Kasumi-1 (cell line): ENCODE measurements at regions not wholly inside any gene's neighbourhood (a gene's known extent, or its start where the extent isn't known, plus 50 kb on each side); places are given as distances from the start of the nearest gene placed in this dataset.

Experiments
- DNase-seq, 2 experiments: peaks; one replicate each; lab custom pipeline; 2025; lab: John Stamatoyannopoulos, UW

DNA sequence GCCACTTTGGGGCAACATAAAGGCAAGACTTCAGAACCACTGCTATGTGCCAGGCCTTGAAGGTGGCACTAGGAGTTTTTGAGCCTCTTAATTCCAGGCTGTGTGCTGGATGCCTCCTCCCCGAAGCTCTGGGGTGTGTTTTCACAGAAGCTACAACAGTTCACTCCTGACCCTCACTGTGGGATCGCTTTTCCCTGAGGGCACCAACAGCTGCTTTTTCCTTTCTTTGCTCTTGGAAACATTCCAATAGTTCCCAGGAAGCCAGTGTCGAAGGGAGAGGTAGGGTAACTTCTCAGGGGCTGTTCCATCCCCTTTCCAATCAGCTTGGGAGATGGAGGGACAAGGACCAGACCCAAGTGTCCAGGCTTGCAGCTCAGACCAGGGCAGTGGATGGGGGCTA, 153.4 kb downstream of the C1orf94 start:
- DNase-seq = no peak

DNA sequence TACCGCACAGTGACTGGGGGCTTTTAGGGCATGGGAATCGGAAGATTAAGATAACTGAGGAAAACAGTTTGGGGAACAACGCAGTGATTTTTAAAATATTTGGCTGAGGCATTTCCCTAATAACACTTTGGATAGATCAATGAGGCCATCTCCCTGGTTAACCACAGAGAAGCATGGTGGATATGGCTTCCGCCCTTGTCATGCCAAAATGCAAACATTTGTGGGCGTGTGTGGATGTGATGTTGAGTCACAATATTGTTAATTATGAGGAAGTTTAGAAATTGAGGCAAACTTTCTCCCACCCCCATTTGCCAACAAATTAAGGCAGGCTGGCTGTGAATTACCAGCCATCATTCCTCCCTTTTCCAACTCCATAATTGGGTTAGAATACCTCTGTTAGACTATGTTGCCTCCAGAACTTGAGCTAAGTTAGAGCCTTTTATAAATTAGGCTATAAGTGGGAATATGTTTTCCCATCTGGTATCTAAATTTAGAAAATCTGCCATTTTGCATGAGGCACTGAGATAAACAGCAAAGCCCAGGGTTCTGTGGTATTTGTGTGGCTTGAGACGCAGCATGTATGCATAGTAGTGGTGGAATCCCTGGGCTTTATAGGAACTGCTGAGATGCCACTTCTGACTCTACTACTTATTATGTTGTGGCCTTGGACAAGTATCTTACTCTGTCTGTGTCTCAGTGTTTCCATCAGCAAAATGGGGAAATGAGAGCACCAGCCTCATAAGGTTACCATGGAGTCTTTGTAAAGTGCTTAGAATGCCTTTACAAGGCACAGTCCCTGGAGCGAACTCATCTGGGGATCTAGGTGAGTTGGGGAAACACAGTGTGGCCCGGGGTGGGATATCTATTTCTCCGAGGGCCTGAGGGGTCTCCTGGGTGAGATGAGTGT, 154.6 kb downstream of the C1orf94 start:
- DNase-seq = no peak

DNA sequence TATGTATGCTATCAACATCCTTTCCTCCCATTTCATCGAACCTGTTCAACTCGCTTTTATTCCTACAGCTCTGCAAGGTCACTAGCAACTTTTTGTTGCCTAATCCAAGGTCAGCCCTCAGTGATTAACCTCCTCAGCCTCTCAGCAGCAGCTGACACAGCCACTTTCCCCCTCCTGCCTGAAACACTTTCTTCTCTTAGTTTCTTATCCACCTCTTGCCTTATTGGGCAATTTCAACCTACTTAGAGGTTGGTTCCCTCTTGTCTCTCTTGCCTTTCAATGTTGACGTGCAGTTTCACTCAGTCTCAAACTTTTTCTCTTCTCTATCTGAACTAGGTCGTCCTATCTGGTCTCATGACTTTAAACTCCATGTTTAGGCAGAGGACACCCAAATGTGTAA, 156.3 kb downstream of the C1orf94 start:
- DNase-seq = no peak

DNA sequence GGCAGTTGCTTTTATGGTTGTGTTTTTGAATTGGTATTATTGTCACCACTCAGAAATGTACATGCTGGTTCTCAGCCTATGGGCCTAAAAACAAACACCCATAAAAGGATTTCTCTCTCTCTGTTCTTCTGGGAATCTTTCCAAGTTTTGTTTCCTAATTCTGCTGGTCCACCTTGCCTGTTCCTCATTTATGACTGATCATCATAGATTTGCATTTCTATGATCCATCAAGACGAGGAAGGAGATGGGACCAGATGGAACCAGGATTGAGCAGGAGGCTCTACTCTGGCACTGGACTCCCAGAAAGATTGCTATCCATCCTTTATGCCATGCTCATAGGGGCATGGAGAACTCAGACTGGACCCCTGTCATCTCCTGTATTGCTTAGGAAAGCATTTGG, 162.2 kb downstream of the C1orf94 start:
- DNase-seq = no peak

DNA sequence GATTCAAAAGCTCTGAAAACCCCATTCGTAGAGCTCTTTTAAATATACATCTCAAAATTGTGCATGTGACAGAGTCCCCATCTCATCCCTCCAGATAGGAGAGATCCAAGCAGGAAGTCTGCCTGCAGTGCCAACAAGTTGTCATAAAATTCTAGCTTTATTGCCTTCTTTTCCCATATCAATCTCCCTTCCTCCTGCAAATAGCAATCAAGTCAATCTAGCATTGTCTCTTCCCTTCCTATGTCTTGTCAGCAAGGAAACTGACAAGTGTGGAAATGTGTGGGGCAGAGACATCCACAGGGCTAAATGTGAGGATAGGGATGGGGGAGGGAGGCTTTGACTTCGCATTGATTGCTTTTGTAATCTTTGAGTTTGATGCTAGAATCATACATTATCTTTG, 165.2 kb downstream of the C1orf94 start:
- no peak for DNase-seq

DNA sequence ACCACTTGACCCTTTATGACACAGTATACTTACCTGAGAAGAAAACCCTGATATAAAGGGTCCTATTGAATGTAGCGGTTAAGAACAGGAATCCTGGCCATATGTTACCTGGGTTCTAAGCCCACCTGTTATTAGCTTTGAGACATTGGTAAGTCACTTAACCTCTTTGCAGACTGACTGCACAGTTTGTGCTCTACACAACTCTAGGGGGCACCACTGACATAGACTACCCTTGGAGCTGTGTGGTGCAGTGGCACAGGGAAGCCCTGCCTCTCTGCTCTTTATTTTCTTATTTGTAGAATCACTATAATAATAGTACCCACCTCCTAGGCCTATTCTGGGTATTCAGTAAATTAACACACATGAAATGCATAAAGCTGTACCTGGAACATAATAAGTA, 165.6 kb downstream of the C1orf94 start:
- no peak for DNase-seq

DNA sequence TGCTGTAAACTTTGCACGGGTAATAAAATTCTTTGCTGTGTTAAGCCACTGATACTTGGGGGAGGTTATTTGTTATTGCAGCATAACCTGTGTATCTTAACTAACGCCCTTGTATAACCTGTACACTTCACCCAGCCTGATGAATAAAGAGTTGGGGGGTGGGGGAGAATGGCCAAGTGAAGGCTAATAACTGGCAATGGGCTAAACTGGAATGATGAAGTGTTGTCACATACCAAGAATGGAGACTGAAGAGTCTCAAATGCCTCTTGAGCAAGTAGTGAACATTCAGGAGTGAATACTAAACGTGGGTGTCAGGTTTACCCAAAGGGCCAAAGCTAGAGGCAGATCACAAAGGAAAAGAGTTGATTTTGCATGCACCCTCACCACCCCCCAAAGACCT, 169.4 kb downstream of the C1orf94 start:
- no peak for DNase-seq

DNA sequence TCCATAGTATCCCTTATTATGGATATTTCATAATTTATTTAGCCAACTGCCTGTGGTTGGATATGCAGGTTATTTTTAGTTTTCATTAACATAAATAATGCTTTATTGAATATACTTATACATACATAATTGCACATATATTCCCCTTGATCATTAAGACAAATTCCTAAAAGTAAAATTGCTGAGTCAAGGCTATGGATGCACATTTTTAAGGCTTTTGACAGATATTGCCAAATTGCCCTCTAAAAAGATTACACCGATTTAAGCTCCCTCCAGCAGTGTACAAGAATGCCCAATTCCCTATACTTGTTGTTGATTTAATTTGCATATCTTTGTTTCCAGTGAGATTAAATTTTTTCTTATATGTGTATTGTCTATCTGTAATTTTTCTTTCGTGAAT, 176.7 kb downstream of the C1orf94 start:
- DNase-seq = no peak

DNA sequence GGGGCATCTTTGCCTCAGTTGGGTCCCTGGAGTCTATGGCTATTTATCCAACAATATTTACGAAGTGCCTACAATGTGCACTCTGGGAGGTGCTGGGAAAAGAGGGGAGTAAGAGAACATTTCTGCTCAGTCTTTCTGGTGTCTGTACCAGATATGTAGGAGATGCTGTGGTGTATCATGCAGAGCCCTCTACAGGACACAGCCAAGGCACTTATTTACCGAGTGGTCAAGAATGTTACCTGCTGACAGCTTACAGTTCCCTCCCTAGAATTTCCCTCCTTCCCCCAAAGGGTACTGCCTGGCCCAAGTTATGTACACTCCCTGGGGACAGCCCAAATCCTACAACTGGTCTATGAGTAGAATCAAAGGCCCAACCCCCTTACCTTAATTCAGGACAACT, 177.7 kb downstream of the C1orf94 start:
- no peak for DNase-seq

DNA sequence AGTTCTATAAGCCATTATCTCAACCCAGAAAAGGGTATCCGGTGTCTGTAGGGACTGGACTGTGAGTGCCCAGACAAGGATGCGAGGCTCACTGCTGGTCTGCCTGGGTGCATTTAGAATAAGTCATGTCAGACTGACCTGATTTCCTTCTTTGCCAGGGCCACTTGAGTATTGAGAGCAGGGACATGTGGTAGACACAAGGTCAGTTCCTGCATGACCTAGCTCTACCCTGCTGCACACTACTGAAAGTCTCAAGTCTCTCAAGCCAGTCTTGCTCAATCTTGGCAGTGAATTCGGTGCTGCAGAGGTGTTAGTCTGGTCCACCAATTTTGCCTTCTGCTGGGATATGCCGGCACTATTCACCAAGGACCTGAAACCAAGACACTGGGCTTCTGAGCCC, 180.1 kb downstream of the C1orf94 start:
- no peak for DNase-seq

DNA sequence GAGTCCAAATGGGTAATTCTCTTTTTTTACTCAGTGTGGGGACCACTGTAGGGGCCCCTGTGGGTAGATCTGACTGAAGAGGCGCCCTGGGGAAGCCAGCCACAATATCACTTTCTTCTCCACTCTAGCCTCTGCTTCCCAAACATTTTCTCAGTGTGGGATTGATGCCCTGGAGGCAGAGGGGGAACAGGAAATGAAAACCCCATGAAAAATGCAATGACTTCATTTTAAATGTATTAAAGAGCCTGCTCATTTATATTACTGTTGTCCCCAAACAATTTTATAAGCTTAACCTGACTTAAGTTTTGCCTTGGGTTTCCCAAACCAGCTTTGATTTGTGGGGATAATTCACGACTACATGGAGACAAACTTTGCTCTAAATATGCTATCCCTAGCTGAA, 181.9 kb downstream of the C1orf94 start:
- no peak for DNase-seq

DNA sequence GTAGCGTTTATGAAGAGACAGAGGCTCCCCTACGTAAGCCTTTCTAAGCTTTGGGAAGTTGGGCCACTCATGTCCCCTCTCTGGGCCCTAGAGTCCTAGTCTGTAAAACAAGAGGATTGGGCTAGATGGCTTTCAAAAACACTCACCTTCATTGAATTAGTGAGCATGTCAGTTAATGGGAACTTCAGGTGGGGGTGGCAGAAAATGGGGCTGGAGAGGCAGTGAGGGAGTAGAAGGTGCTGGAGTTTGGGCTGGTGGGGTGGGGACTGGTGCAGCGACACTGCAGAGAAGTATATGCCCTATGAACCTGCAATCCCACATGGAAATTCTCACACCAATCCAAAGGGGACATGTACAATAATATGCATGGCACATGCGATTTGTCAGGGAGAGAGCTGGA, 182.7 kb downstream of the C1orf94 start:
- DNase-seq = no peak

DNA sequence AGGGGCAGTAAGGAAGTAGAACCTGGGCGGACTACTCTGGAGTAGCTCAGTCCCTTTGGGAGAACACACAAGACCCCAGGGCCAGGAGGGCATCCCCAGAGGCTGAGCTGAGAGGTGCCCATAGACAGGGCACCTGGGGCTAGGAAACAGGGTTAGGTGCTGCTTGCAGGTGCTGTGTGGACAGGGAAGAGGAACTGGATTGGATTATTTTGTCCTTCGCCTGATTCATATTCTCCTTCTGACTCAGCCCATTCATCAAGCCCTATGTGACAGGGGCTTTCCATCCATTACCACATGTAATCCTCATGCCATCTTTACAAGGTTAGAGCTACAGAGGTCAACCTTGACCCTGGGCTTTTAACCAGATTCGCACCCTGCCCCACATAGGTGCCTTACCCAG, 183.9 kb downstream of the C1orf94 start:
- no peak for DNase-seq

DNA sequence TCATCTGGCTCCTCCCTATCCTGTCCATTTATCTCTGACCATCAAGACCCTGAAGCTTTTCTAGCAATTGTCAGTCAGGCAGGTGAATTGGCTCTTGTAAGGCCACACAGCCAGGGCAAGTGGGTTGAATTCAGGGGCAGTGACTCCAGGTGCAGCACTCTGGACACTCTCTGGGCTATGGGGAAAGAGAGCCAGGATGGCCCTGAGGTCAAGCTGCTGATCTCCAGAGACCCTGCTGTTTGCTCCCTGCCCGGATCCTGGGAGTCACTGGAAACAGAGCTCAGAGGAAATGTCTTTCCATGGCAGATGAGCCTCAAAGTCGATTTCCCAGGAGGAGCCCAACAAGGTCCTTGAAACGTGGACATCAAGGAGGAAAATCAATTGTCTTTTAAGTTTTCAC, 184.4 kb downstream of the C1orf94 start:
- DNase-seq = no peak

DNA sequence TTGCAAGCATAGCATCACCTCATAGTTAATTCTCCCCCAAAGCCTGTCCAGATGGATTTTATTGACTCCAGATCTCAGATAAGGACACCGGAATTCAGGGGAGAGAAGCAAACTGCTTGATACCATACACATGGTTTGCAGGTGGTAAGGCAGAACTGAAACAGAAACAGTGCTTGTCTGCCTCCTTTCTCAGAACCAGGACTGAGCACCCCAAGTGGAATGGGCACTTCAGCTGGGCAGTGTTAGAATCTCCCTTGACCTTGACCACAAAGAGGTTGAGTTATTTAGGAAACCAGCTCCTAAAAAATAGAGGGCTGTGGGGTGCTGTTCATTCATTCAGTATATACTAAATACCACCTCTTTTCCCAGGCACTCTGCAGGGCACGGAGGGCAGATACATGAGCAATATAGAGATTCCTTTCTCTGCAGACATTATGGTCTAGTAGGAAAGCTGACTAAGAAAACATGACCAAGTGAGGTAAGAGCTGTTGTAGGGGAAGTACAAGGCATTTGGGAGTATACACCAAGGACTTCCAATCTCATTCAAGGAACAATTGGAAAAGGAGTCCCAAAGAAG, 185.2 kb downstream of the C1orf94 start:
- DNase-seq = no peak

DNA sequence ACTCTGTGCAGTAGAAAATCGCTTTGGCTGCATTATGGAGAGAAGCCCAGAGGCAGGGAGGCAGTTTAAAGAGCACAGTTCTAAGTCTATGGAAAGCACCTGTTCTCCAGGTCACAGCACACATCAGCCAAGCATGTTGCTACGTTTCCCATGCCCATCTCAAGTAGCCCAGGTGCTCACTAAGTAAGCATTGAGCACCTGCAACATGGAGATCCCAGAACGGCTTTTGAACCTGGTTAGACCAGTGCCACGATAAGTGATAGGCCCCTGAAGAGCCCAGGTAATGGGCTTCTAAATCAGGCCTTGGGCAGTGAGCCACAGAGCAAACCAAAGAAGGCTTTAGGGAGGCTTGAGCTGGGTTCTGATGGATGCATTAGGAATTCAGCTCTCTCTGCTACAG, 186.2 kb downstream of the C1orf94 start:
- no peak for DNase-seq

DNA sequence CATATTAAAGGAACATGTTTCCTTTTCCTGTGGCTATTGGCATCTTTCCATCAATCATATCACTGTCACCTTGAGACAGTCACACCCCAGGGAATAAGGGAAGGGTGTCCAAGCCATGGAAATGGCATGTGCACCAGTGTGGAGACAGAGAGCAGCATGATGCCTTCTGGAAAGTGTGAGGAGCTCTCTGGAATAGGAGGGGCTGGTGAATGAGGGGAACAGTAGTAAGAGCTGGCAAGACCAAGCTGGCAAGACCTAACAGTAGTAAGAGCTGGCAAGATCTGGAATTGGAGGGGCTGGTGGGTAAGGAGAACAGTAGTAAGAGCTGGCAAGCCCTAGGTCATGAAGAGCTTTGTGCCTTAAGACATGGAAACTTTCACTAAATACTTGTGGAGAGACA, 186.7 kb downstream of the C1orf94 start:
- no peak for DNase-seq

DNA sequence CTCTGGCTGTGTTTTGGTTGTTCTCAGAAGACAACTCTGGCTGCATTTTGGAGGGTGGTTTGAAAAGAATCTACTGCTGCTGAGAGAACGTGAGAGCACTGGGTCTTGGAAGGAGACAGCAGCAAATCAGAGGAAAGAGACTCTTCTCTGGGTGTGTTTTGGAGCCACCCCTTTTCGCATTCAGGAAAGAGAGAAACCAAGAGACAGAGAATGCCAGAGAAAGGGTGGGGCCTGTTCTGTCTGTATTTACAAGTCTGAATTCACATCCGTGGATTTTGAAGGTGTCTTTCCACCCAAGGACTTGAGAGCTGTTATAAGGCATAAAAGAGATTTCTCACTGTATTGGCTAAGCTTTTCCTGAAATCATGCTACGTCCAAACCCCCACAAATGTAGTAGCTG, 187.2 kb downstream of the C1orf94 start:
- DNase-seq = no peak

DNA sequence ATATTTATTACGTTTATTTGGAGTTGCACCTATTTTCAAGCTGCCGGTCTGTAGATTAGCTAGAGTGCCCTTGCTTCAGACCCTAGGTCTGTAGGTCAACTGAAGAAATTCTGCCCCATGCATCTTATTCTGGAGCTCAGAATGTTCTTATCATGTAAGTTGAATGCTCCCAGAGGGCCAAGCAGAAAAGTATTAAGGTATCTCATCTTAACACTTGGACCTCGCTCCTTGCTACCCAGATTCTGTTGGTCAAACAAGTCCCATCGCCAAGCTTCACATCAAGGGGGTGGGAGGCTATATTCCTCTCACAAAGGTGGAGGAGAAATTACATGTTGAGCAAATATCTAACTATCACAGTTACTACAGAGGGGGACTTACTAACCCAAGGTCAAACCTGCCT, 187.7 kb downstream of the C1orf94 start:
- no peak for DNase-seq

DNA sequence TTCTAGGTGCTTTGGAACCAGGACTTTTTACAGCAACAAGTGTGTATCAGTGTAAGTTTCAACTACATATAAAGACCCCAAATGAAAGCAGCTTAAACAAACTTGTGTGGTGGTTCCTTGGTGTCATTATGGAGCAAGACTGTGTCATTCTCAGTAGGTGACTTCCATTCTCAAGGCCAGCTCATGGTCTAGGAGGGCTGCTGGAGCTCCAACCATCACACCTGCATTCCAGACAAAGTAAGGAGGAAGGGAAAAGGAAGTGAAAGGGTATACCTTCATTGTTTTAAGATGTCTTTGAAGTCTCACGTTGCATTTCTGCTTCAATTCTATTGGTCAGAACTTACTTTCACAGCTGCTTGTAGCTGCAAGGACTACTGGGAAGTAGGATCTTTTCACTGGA, 188.6 kb downstream of the C1orf94 start:
- DNase-seq = no peak

DNA sequence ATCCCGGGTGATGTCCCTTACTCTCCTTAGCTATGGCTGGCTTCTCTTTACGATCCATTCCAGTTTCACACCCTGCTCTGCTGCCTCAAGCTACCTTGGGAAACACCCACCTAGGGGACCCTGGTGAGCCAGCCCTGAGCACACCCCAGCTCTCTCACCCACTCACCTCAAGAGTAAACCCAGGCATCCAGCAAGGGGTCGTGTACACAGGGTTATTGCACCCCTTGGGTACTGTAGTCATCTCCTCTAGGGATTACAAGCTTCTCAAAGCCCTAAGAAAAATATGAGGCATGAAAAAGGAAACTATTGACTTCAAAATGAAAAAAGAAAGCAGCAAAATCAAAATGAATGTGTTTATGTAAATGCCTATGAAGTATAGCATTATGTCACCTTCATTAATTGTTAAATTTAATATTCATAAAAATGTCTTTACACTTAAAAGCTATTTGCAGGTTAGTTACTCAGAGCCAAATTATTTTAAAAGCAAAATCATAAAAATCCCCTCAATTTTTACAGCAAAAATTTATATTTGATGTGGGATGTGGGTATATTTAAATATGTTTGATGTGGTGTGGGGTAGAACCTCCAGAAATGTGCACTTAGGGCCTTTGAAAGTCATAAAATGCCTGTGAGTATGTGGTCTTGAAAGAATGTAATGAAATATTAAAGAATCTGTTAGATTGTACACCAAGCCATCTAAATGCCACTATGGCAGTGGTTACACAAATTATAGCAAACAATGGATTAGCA, 190.3 kb downstream of the C1orf94 start:
- no peak for DNase-seq

DNA sequence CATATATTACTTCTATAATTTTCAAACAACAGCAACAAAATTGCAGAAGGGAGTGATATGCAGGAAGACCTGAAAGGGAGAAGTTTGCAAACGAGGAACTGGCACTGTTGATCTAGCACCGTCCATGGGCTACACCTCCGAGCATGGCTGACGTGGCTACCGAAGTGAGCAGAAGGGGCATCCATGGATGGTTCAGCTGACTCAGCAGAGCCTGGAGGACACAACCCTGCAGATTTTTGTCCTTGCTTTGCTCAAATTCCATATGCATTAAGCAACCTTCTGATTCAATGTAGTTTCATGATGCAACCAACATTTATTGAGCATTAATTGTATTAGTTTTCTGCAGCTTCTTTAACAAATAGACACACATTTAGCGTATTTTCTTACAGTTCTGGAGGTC, 191.2 kb downstream of the C1orf94 start:
- no peak for DNase-seq
